ENCODE measurements at regions not wholly inside any gene's neighbourhood (a gene's known extent, or its start where the extent isn't known, plus 50 kb on each side); places are given as distances from the start of the nearest gene placed in this dataset.
"Not testable (repeated sequence)": the region's sequence is repeated elsewhere in the genome, so short reads cannot be mapped to it uniquely, and the experiment has no call there.

GRCh38 chr3:181549266-181549665 is 162.5 kb upstream of the SOX2 start:
- no peak for DNase-seq (ENCODE audit: low read depth in 4 of 4, low spot score in 3 of 4)

GRCh38 chr3:181541414-181541813 is 170.3 kb upstream of the SOX2 start:
- no peak for DNase-seq (ENCODE audit: low read depth in 4 of 4, low spot score in 3 of 4)

GRCh38 chr3:181534781-181535221 is 176.9 kb upstream of the SOX2 start:
- DNase-seq (ENCODE audit: low read depth in 4 of 4, low spot score in 3 of 4): no peak

- DNase-seq (ENCODE audit: low read depth in 4 of 4, low spot score in 3 of 4): no peak
Measured at GRCh38 chr3:181533811-181534210, 177.9 kb upstream of the SOX2 start.

- no peak for DNase-seq (ENCODE audit: low read depth in 4 of 4, low spot score in 3 of 4)
Measured at GRCh38 chr3:181530584-181530983, 181.1 kb upstream of the SOX2 start.

GRCh38 chr3:181521831-181522230 is 189.9 kb upstream of the SOX2 start:
- no peak for DNase-seq (ENCODE audit: low read depth in 4 of 4, low spot score in 3 of 4)

GRCh38 chr3:181518222-181518621 is 193.5 kb upstream of the SOX2 start:
- DNase-seq (ENCODE audit: low read depth in 4 of 4, low spot score in 3 of 4): no peak

GRCh38 chr3:181512787-181513186 is 198.9 kb upstream of the SOX2 start:
- DNase-seq (ENCODE audit: low read depth in 4 of 4, low spot score in 3 of 4): no peak

- DNase-seq (ENCODE audit: low read depth in 4 of 4, low spot score in 3 of 4): no peak
Measured at GRCh38 chr3:181510500-181510899, 201.2 kb upstream of the SOX2 start.

GRCh38 chr3:181497358-181497757 is 214.4 kb upstream of the SOX2 start:
- DNase-seq (ENCODE audit: low read depth in 4 of 4, low spot score in 3 of 4): no peak

- DNase-seq (ENCODE audit: low read depth in 4 of 4, low spot score in 3 of 4): no peak
Measured at GRCh38 chr3:181493423-181493822, 218.3 kb upstream of the SOX2 start.

- no peak for DNase-seq (ENCODE audit: low read depth in 4 of 4, low spot score in 3 of 4)
Measured at GRCh38 chr3:181488536-181488935, 223.2 kb upstream of the SOX2 start.

- DNase-seq (ENCODE audit: low read depth in 4 of 4, low spot score in 3 of 4): no peak
Measured at GRCh38 chr3:181487236-181487978, 224.3 kb upstream of the SOX2 start.

GRCh38 chr3:181486141-181486885 is 225.4 kb upstream of the SOX2 start:
- no peak for DNase-seq (ENCODE audit: low read depth in 4 of 4, low spot score in 3 of 4)

GRCh38 chr3:181484026-181484425 is 227.7 kb upstream of the SOX2 start:
- no peak for DNase-seq (ENCODE audit: low read depth in 4 of 4, low spot score in 3 of 4)

GRCh38 chr3:181475146-181475545 is 236.6 kb upstream of the SOX2 start:
- not testable (repeated sequence) for DNase-seq (ENCODE audit: low read depth in 4 of 4, low spot score in 3 of 4)

GRCh38 chr3:181470349-181470748 is 241.4 kb upstream of the SOX2 start:
- no peak for DNase-seq (ENCODE audit: low read depth in 4 of 4, low spot score in 3 of 4)

GRCh38 chr3:181464033-181464694 is 247.6 kb upstream of the SOX2 start:
- DNase-seq (ENCODE audit: low read depth in 4 of 4, low spot score in 3 of 4): no peak

GRCh38 chr3:181461381-181461780 is 250.3 kb upstream of the SOX2 start:
- no peak for DNase-seq (ENCODE audit: low read depth in 4 of 4, low spot score in 3 of 4)

GRCh38 chr3:181459516-181459915 is 252.2 kb upstream of the SOX2 start:
- DNase-seq (ENCODE audit: low read depth in 4 of 4, low spot score in 3 of 4): no peak

GRCh38 chr3:181458857-181459256 is 252.9 kb upstream of the SOX2 start:
- DNase-seq (ENCODE audit: low read depth in 4 of 4, low spot score in 3 of 4): no peak

GRCh38 chr3:181457756-181458155 is 254.0 kb upstream of the SOX2 start:
- DNase-seq (ENCODE audit: low read depth in 4 of 4, low spot score in 3 of 4): no peak
